ENCODE measurements at regions not wholly inside any gene's neighbourhood (a gene's known extent, or its start where the extent isn't known, plus 50 kb on each side); places are given as distances from the start of the nearest gene placed in this dataset.

- H3K4me2 ChIP-seq: no peak overlapping the region
- Mint-ChIP-seq H3K9me3 (no peaks in the 10 kb centered on the region), H3K36me3 (no peaks in the 10 kb centered on the region), H3K4me3 (no peak overlapping the region), H3K27ac (no peak overlapping the region), H3K27me3 (ENCODE audit: insufficient read depth, low read depth) (no peaks in the 10 kb centered on the region), H3K4me1 (peaks cover 7% of the 10 kb centered on the region)
- no peak overlapping the region for H3K4me3 ChIP-seq
- no peaks in the 10 kb centered on the region for H3K9me3 ChIP-seq (ENCODE audit: low read depth)
- no peak overlapping the region for H3K27ac ChIP-seq
- no peak overlapping the region for H3K9ac ChIP-seq
- no peaks in the 10 kb centered on the region for H3K79me2 ChIP-seq (ENCODE audit: low read depth)
- H3F3A ChIP-seq (ENCODE audit: low read depth): no peaks in the 10 kb centered on the region
- H3K4me1 ChIP-seq: no peaks in the 10 kb centered on the region
- no peak overlapping the region for H2AFZ ChIP-seq (replicated peaks)
- no peaks in the 10 kb centered on the region for H4K20me1 ChIP-seq (ENCODE audit: low read depth)
- no peaks in the 10 kb centered on the region for H3K36me3 ChIP-seq
- no peaks in the 10 kb centered on the region for H3K27me3 ChIP-seq
- no peak for TF ChIP-seq EZH2phosphoT487 (IDR thresholded peaks at IDR 0.05)
- TF ChIP-seq EZH2 (IDR thresholded peaks at IDR 0.05): no peak
- TF ChIP-seq CTCF (IDR thresholded peaks at IDR 0.05): no peak
- no peak for DNase-seq (ENCODE audit: low spot score)
Measured at GRCh38 chr4:156326246-156326645, 372.6 kb upstream of the CTSO start.

GRCh38 chr4:156322592-156322991, 368.9 kb upstream of the CTSO start:
- Histone ChIP-seq H3K9me3 (ENCODE audit: low read depth) (no peaks in the 10 kb centered on the region), H3K27me3 (no peaks in the 10 kb centered on the region), H3K27ac (no peak overlapping the region), H3K4me1 (no peaks in the 10 kb centered on the region), H3K9ac (no peak overlapping the region), H3F3A (ENCODE audit: low read depth) (no peaks in the 10 kb centered on the region), H3K4me2 (no peak overlapping the region), H3K79me2 (ENCODE audit: low read depth) (no peaks in the 10 kb centered on the region), H3K36me3 (no peaks in the 10 kb centered on the region), H4K20me1 (ENCODE audit: low read depth) (no peaks in the 10 kb centered on the region), H3K4me3 (no peak overlapping the region), H2AFZ (replicated peaks) (no peak overlapping the region)
- no peak for DNase-seq (ENCODE audit: low spot score)
- Mint-ChIP-seq H3K4me3 (no peak overlapping the region), H3K27ac (no peak overlapping the region), H3K27me3 (ENCODE audit: insufficient read depth, low read depth) (no peaks in the 10 kb centered on the region), H3K4me1 (peaks cover 6% of the 10 kb centered on the region), H3K36me3 (no peaks in the 10 kb centered on the region), H3K9me3 (no peaks in the 10 kb centered on the region)
- TF ChIP-seq EZH2 (IDR thresholded peaks at IDR 0.05) (no peak), CTCF (IDR thresholded peaks at IDR 0.05) (no peak), EZH2phosphoT487 (IDR thresholded peaks at IDR 0.05) (no peak)

- no peak for DNase-seq (ENCODE audit: low spot score)
- Histone ChIP-seq H3K27me3 (no peaks in the 10 kb centered on the region), H3K4me3 (no peak overlapping the region), H3K36me3 (no peaks in the 10 kb centered on the region), H4K20me1 (ENCODE audit: low read depth) (no peaks in the 10 kb centered on the region), H3K4me2 (no peak overlapping the region), H3K79me2 (ENCODE audit: low read depth) (no peaks in the 10 kb centered on the region), H2AFZ (replicated peaks) (no peak overlapping the region), H3K4me1 (no peaks in the 10 kb centered on the region), H3F3A (ENCODE audit: low read depth) (no peaks in the 10 kb centered on the region), H3K9ac (no peak overlapping the region), H3K27ac (no peak overlapping the region), H3K9me3 (ENCODE audit: low read depth) (no peaks in the 10 kb centered on the region)
- TF ChIP-seq CTCF (IDR thresholded peaks at IDR 0.05) (no peak), EZH2phosphoT487 (IDR thresholded peaks at IDR 0.05) (no peak), EZH2 (IDR thresholded peaks at IDR 0.05) (no peak)
- Mint-ChIP-seq H3K27ac (no peak overlapping the region), H3K4me1 (no peaks in the 10 kb centered on the region), H3K27me3 (ENCODE audit: insufficient read depth, low read depth) (no peaks in the 10 kb centered on the region), H3K36me3 (no peaks in the 10 kb centered on the region), H3K9me3 (peaks cover 7% of the 10 kb centered on the region), H3K4me3 (no peak overlapping the region)
Measured at GRCh38 chr4:156321203-156321602, 367.5 kb upstream of the CTSO start.

DNA sequence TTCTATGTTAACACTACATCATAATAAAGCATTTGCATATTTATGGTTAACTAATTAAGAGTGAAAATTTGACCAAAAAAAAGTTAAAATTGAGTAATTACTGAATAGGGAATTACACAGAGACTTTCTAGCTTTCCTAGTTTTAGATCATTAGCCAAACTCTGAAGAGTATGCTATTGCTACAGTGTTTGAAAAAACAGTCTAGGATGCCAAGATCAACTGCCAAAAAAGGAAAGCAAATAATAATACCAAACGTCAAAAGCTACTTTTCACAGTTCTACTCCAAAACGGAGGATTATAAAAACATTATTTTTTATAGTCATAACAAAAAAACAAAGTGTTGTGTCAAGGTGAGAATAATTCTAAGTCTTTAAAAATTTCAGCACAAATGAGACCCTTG, 359.8 kb upstream of the CTSO start:
- Histone ChIP-seq H3K9ac (no peak overlapping the region), H4K20me1 (ENCODE audit: low read depth) (no peaks in the 10 kb centered on the region), H3K36me3 (no peaks in the 10 kb centered on the region), H3K4me2 (no peak overlapping the region), H3K9me3 (ENCODE audit: low read depth) (no peaks in the 10 kb centered on the region), H3K4me3 (no peak overlapping the region), H2AFZ (replicated peaks) (no peak overlapping the region), H3K79me2 (ENCODE audit: low read depth) (no peaks in the 10 kb centered on the region), H3K27me3 (no peaks in the 10 kb centered on the region), H3K27ac (no peak overlapping the region), H3F3A (ENCODE audit: low read depth) (no peaks in the 10 kb centered on the region), H3K4me1 (no peaks in the 10 kb centered on the region)
- Mint-ChIP-seq H3K4me3 (no peak overlapping the region), H3K27me3 (ENCODE audit: insufficient read depth, low read depth) (no peaks in the 10 kb centered on the region), H3K4me1 (no peaks in the 10 kb centered on the region), H3K36me3 (no peaks in the 10 kb centered on the region), H3K27ac (no peak overlapping the region), H3K9me3 (peaks cover 7% of the 10 kb centered on the region)
- no peak for TF ChIP-seq EZH2 (IDR thresholded peaks at IDR 0.05)
- no peak for TF ChIP-seq EZH2phosphoT487 (IDR thresholded peaks at IDR 0.05)
- no peak for TF ChIP-seq CTCF (IDR thresholded peaks at IDR 0.05)
- no peak for DNase-seq (ENCODE audit: low spot score)

Data from neural progenitor cell (in vitro differentiated cells).